ENCODE measurements at regions not wholly inside any gene's neighbourhood (a gene's known extent, or its start where the extent isn't known, plus 50 kb on each side); places are given as distances from the start of the nearest gene placed in this dataset.

DNA sequence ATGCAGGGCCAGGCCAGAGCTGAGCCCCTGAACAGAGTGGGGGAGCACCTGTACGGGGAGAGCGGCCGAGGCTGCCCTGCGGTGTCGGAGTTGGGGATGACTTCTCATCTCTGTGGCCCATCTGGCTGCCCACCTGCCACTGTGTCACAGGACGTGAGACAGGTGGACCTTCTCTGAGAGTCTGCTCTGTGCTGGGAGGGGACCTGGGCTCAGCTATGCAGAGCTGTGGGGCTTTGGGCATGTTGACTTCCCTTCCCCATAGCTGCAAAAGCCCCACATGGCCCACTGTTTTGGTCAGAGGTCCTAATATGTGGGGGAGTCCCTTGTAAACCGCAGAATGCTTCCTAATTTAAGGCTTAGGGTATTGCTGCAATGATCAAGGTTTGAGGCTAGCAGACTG is 68.0 kb upstream of the TRPM1 start:
- H3K4me1 ChIP-seq, result no peaks in the 10 kb centered on the region
- H3K4me3 ChIP-seq, result no peak overlapping the region
- H3K27ac ChIP-seq, result no peak overlapping the region
- H3K9me3 ChIP-seq, result no peaks in the 10 kb centered on the region
- TF ChIP-seq, protein P1, sequence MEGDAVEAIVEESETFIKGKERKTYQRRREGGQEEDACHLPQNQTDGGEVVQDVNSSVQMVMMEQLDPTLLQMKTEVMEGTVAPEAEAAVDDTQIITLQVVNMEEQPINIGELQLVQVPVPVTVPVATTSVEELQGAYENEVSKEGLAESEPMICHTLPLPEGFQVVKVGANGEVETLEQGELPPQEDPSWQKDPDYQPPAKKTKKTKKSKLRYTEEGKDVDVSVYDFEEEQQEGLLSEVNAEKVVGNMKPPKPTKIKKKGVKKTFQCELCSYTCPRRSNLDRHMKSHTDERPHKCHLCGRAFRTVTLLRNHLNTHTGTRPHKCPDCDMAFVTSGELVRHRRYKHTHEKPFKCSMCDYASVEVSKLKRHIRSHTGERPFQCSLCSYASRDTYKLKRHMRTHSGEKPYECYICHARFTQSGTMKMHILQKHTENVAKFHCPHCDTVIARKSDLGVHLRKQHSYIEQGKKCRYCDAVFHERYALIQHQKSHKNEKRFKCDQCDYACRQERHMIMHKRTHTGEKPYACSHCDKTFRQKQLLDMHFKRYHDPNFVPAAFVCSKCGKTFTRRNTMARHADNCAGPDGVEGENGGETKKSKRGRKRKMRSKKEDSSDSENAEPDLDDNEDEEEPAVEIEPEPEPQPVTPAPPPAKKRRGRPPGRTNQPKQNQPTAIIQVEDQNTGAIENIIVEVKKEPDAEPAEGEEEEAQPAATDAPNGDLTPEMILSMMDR (IDR thresholded peaks at IDR 0.05), result no peak
- TF ChIP-seq POLR2AphosphoS5 (IDR thresholded peaks at IDR 0.05) (no peak), POLR2A (IDR thresholded peaks at IDR 0.05) (no peak), EP300 (IDR thresholded peaks at IDR 0.05) (no peak)
- H3K27me3 ChIP-seq, result no peaks in the 10 kb centered on the region
- no peak for DNase-seq
- intact Hi-C loops (cut with DNase I), result no loop called here
- no peaks in the 10 kb centered on the region for H3K36me3 ChIP-seq
- 91 to 95% methylated on average over 7 of the region's 7 CpGs for WGBS, 2 donors

DNA sequence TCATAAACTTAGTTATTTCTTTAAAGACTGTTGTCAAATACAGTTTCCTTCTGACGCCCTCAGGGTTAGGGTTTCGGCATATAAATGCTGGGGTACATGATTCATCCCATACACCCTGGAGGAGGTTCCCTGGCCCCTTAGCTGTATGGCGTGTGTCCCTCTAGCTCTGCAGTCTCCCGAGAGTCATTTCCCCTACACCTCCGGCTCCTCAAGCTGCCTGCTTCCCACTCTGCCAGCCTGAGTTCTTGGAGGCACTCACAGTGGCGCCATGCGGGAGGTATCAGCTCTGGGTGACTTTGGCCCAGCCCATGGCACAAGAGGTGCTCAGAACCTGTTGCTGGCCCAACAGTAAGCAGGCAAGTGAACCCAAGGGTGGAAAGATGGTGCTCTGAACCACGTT is 70.2 kb upstream of the TRPM1 start:
- intact Hi-C loops (cut with DNase I), result no loop called here
- Histone ChIP-seq H3K36me3 (no peaks in the 10 kb centered on the region), H3K4me3 (no peak overlapping the region), H3K27me3 (no peaks in the 10 kb centered on the region), H3K9me3 (no peaks in the 10 kb centered on the region), H3K4me1 (no peaks in the 10 kb centered on the region), H3K27ac (no peak overlapping the region)
- no peak for DNase-seq
- 91 to 93% methylated on average over 8 of the region's 8 CpGs for WGBS, 2 donors
- TF ChIP-seq EP300 (IDR thresholded peaks at IDR 0.05), result no peak
- TF ChIP-seq POLR2A (IDR thresholded peaks at IDR 0.05), result no peak
- TF ChIP-seq, protein P1 (IDR thresholded peaks at IDR 0.05), result no peak
- no peak for TF ChIP-seq POLR2AphosphoS5 (IDR thresholded peaks at IDR 0.05)

DNA sequence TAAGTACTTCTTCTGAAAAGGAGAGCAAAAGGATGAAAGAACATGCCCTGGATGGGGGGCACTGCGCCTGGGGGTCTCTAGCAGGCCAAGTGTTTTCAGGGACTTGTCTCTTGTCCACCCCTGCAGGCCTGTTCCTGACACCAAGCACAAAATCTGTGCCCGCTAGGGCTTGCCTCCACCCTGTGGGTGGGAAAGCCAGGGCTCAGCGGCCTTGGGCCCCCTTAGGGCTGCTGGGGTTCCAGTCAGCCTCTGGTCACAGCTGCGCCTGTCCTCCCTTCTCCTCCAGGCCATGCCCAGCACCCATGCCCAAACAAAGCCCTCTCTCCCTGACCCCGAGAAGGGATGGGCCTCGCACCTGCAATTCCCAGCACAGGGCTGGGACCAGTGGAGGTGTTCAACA is 71.1 kb upstream of the TRPM1 start:
- no peak for DNase-seq
- no peaks in the 10 kb centered on the region for H3K27me3 ChIP-seq
- intact Hi-C loops (cut with DNase I), result no loop called here
- H3K4me3 ChIP-seq, result no peak overlapping the region
- no peaks in the 10 kb centered on the region for H3K4me1 ChIP-seq
- WGBS, 2 donors, result 91 to 93% methylated on average over 6 of the region's 6 CpGs
- no peak for TF ChIP-seq EP300 (IDR thresholded peaks at IDR 0.05)
- TF ChIP-seq, protein P1 (IDR thresholded peaks at IDR 0.05), result no peak
- no peak for TF ChIP-seq POLR2AphosphoS5 (IDR thresholded peaks at IDR 0.05)
- no peak for TF ChIP-seq POLR2A (IDR thresholded peaks at IDR 0.05)
- no peaks in the 10 kb centered on the region for H3K36me3 ChIP-seq
- no peaks in the 10 kb centered on the region for H3K9me3 ChIP-seq
- H3K27ac ChIP-seq, result no peak overlapping the region

DNA sequence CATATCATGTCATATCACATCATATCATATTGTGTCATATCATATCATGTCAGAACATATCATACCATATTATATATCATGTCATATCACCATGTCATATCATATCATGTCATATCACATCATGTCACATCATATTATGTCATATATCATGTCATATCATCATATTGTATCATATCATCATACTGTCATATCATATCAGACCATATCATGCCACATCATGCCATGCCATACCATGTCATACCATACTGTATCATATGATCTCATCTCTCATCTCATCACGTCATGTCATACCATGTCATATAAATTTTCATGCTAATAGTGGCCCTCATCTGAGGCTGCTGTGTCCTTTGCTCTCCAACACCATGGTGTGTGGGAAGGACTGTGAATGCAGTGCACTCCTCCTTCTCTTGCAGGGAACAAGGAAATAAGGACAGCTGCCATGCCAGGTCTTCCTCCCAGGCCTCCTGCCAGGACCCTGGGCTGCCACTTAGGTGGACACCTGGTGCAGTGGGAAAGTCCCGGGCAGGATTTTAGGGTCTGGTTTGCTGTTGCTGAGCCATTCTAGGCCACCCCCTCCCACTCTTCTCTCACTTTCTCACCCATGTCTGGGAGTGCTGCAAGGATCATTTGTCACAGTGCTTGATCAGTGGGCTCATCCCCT is 72.4 kb upstream of the TRPM1 start:
- H3K4me1 ChIP-seq, result no peaks in the 10 kb centered on the region
- no peak for DNase-seq
- no peaks in the 10 kb centered on the region for H3K27me3 ChIP-seq
- no peak for TF ChIP-seq EP300 (IDR thresholded peaks at IDR 0.05)
- WGBS, 2 donors, result 80 to 92% methylated on average over 2 of the region's 2 CpGs
- intact Hi-C loops (cut with DNase I), result no loop called here
- no peak overlapping the region for H3K27ac ChIP-seq
- no peaks in the 10 kb centered on the region for H3K36me3 ChIP-seq
- no peaks in the 10 kb centered on the region for H3K9me3 ChIP-seq
- H3K4me3 ChIP-seq, result no peak overlapping the region

DNA sequence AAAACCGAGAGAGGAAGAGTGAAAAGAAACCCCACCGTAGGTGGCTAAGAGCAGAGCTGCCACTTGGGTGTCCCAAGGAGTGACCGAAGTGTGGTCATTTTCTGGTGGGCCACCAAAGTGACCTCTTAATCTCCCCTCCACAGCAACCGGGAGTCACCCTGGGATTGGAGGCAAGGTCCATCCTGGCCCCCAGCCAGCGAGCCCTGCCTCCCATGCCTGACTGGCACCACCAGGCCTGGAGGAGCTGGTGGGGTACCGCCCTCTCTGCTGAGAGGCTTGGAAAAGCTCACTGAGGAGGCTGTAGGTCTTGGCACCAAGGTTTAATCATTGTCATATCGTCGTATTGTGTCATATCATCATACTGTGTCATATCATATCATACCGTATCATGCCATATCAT is 74.0 kb upstream of the TRPM1 start:
- no peak for DNase-seq
- 81 to 92% methylated on average over 9 of the region's 9 CpGs for WGBS, 2 donors
- Histone ChIP-seq H3K27me3 (no peaks in the 10 kb centered on the region), H3K4me3 (no peak overlapping the region), H3K9me3 (peaks cover 0 to 5% (median under 1%) of the 10 kb centered on the region in 4 donors), H3K36me3 (no peaks in the 10 kb centered on the region), H3K4me1 (no peaks in the 10 kb centered on the region), H3K27ac (no peak overlapping the region)
- no peak for TF ChIP-seq EP300 (IDR thresholded peaks at IDR 0.05)
- TF ChIP-seq, protein P1 (IDR thresholded peaks at IDR 0.05), result no peak
- intact Hi-C loops (cut with DNase I), result no loop called here

All from sigmoid colon (tissue), 6 donors.